ENCODE measurements at regions not wholly inside any gene's neighbourhood (a gene's known extent, or its start where the extent isn't known, plus 50 kb on each side); places are given as distances from the start of the nearest gene placed in this dataset.
"Not testable (repeated sequence)": the region's sequence is repeated elsewhere in the genome, so short reads cannot be mapped to it uniquely, and the experiment has no call there.

DNA sequence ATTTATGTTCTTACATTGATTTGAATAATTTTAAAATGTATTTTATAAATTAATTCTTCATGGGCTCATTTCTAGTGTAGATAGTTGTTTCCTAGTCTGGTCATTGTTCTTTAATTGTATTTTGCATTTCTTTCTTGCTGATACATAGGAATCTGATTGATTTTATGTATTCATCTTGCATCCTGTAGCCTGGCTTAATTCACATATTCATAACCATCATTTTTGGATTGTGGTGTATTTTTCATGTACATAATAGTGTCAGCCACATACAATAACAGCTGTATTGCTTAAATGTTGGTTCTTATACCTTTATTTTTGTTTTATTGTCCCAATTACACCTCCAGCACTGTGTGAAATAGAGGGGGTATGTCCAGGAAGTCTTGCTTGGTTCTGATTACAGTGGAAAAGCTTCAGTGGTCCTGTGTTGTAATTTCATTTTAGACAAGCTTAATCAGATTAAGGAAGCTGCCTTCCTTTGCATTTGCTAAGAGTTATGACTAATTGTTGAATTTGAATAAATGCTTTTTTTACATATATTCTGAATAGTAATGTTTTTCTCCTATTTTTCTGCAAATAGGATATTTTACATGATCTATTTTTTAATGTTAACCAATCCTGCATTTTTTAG lies 103.7 kb downstream of the USP22 start:
- TF ChIP-seq EZH2 (IDR thresholded peaks at IDR 0.05; ENCODE audit: low read length, missing control alignments) (no peak), CTCF (conservative IDR thresholded peaks at IDR 0.05 in 1 of 2, IDR thresholded peaks at IDR 0.05 in 1 of 2; ENCODE audit: low read depth in 1 of 2, low read length in 2 of 2) (no peak)
- no peak overlapping the region for H3K4me2 ChIP-seq (ENCODE audit: extremely low read depth, insufficient read depth, low read length)
- H3K79me2 ChIP-seq (ENCODE audit: control insufficient read depth, insufficient read depth, low read length), result no peaks in the 10 kb centered on the region
- no peak overlapping the region for H3K4me3 ChIP-seq (replicated peaks in 1 of 4; ENCODE audit: control extremely low read depth in 1 of 4, insufficient read depth in 1 of 4, low read depth in 3 of 4, low read length in 4 of 4)
- H4K20me1 ChIP-seq (ENCODE audit: control insufficient read depth, extremely low read depth, insufficient read depth, low read length), result no peaks in the 10 kb centered on the region
- no peak overlapping the region for H3K27ac ChIP-seq (ENCODE audit: insufficient read depth, low read length)
- H3K27me3 ChIP-seq (ENCODE audit: control insufficient read depth, insufficient read depth, low read length), result no peaks in the 10 kb centered on the region
- no peaks in the 10 kb centered on the region for H3K36me3 ChIP-seq (ENCODE audit: control insufficient read depth, insufficient read depth, low read length)
- DNase-seq (ENCODE audit: low read depth in 2 of 2), result no peak
- H2AFZ ChIP-seq (ENCODE audit: low read length), result no peak overlapping the region
- no peak overlapping the region for H3K9ac ChIP-seq (ENCODE audit: insufficient read depth, low read length)
- H3K9me3 ChIP-seq (ENCODE audit: control insufficient read depth, insufficient read depth, low read depth, low read length), result no peaks in the 10 kb centered on the region
- H3K4me1 ChIP-seq (ENCODE audit: control insufficient read depth, extremely low read depth, insufficient read depth, low read length), result peaks cover 3% of the 10 kb centered on the region

DNA sequence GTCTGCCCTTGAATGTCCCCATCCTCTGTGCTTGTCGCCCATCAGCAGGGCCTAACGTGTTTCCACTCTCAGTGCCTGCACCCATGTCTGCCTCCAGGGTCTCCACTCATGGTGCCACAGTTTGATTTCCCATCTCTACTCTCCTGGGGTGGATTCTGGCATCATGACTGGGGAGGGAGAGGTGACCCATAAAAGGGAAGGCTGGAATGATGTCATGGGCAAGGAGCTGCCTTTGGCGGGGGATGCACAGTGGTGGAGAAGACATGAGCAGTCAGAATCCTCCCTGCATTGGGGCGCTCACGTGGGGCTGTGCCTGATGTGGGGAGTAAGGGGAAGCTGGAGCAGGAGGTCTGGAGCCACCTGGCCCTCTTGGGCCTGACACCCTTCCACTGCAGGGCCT lies 100.9 kb downstream of the USP22 start:
- TF ChIP-seq EZH2 (IDR thresholded peaks at IDR 0.05; ENCODE audit: low read length, missing control alignments), result no peak
- TF ChIP-seq CTCF (conservative IDR thresholded peaks at IDR 0.05 in 1 of 2, IDR thresholded peaks at IDR 0.05 in 1 of 2; ENCODE audit: low read depth in 1 of 2, low read length in 2 of 2), result no peak
- Histone ChIP-seq H3K36me3 (ENCODE audit: control insufficient read depth, insufficient read depth, low read length) (no peaks in the 10 kb centered on the region), H3K9me3 (ENCODE audit: control insufficient read depth, insufficient read depth, low read depth, low read length) (no peaks in the 10 kb centered on the region), H3K9ac (ENCODE audit: insufficient read depth, low read length) (no peak overlapping the region), H3K4me3 (replicated peaks in 1 of 4; ENCODE audit: control extremely low read depth in 1 of 4, insufficient read depth in 1 of 4, low read depth in 3 of 4, low read length in 4 of 4) (no peak overlapping the region), H3K27me3 (ENCODE audit: control insufficient read depth, insufficient read depth, low read length) (no peaks in the 10 kb centered on the region), H3K4me1 (ENCODE audit: control insufficient read depth, extremely low read depth, insufficient read depth, low read length) (no peaks in the 10 kb centered on the region), H4K20me1 (ENCODE audit: control insufficient read depth, extremely low read depth, insufficient read depth, low read length) (no peaks in the 10 kb centered on the region), H3K4me2 (ENCODE audit: extremely low read depth, insufficient read depth, low read length) (no peak overlapping the region), H2AFZ (ENCODE audit: low read length) (no peak overlapping the region), H3K27ac (ENCODE audit: insufficient read depth, low read length) (no peak overlapping the region), H3K79me2 (ENCODE audit: control insufficient read depth, insufficient read depth, low read length) (no peaks in the 10 kb centered on the region)
- DNase-seq (ENCODE audit: low read depth in 2 of 2), result no peak

GRCh38 chr17:20944014-20944865 lies 98.6 kb downstream of the USP22 start:
- DNase-seq (ENCODE audit: low read depth in 2 of 2), result no peak
- TF ChIP-seq EZH2 (IDR thresholded peaks at IDR 0.05; ENCODE audit: low read length, missing control alignments), result no peak
- no peak for TF ChIP-seq CTCF (conservative IDR thresholded peaks at IDR 0.05 in 1 of 2, IDR thresholded peaks at IDR 0.05 in 1 of 2; ENCODE audit: low read depth in 1 of 2, low read length in 2 of 2)

DNA sequence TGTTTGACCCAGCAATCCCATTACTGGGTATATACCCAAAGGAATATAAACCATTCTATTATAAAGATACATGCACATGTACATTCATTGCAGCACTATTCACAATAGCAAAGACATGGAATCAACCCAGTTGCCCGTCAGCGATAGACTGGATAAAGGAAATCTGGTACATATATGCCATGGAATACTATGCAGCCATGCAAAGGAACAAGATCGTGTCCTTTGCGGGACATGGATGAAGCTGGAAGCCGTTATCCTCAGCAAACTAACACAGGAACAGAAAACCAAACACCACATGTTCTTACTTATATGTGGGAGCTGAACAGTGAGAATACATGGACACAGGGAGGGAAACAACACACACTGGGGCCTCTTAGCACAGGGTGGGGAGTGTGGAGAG lies 95.1 kb downstream of the USP22 start:
- H3K9ac ChIP-seq (ENCODE audit: insufficient read depth, low read length); H3K4me2 ChIP-seq (ENCODE audit: extremely low read depth, insufficient read depth, low read length); H3K4me1 ChIP-seq (ENCODE audit: control insufficient read depth, extremely low read depth, insufficient read depth, low read length); H3K36me3 ChIP-seq (ENCODE audit: control insufficient read depth, insufficient read depth, low read length); H3K27ac ChIP-seq (ENCODE audit: insufficient read depth, low read length); DNase-seq (ENCODE audit: low read depth in 2 of 2); H3K4me3 ChIP-seq (replicated peaks in 1 of 4; ENCODE audit: control extremely low read depth in 1 of 4, insufficient read depth in 1 of 4, low read depth in 3 of 4, low read length in 4 of 4); H3K27me3 ChIP-seq (ENCODE audit: control insufficient read depth, insufficient read depth, low read length); H3K79me2 ChIP-seq (ENCODE audit: control insufficient read depth, insufficient read depth, low read length); H4K20me1 ChIP-seq (ENCODE audit: control insufficient read depth, extremely low read depth, insufficient read depth, low read length); H2AFZ ChIP-seq (ENCODE audit: low read length); H3K9me3 ChIP-seq (ENCODE audit: control insufficient read depth, insufficient read depth, low read depth, low read length): not testable (repeated sequence)

More at GRCh38 chr17:20944014-20944865, 98.6 kb downstream of the USP22 start:
- Histone ChIP-seq H3K9me3 (ENCODE audit: control insufficient read depth, insufficient read depth, low read depth, low read length) (no peaks in the 10 kb centered on the region), H4K20me1 (ENCODE audit: control insufficient read depth, extremely low read depth, insufficient read depth, low read length) (no peaks in the 10 kb centered on the region), H3K4me1 (ENCODE audit: control insufficient read depth, extremely low read depth, insufficient read depth, low read length) (no peaks in the 10 kb centered on the region), H3K36me3 (ENCODE audit: control insufficient read depth, insufficient read depth, low read length) (no peaks in the 10 kb centered on the region), H3K27me3 (ENCODE audit: control insufficient read depth, insufficient read depth, low read length) (no peaks in the 10 kb centered on the region), H3K9ac (ENCODE audit: insufficient read depth, low read length) (no peak overlapping the region), H2AFZ (ENCODE audit: low read length) (no peak overlapping the region), H3K4me2 (ENCODE audit: extremely low read depth, insufficient read depth, low read length) (no peak overlapping the region), H3K27ac (ENCODE audit: insufficient read depth, low read length) (no peak overlapping the region), H3K4me3 (replicated peaks in 1 of 4; ENCODE audit: control extremely low read depth in 1 of 4, insufficient read depth in 1 of 4, low read depth in 3 of 4, low read length in 4 of 4) (no peak overlapping the region), H3K79me2 (ENCODE audit: control insufficient read depth, insufficient read depth, low read length) (no peaks in the 10 kb centered on the region)
